GM23338 (cell line): ENCODE measurements at regions not wholly inside any gene's neighbourhood (a gene's known extent, or its start where the extent isn't known, plus 50 kb on each side); places are given as distances from the start of the nearest gene placed in this dataset.

ENCODE experiments used
- TF ChIP-seq, protein P1 (sequence below): IDR thresholded peaks from one replicate; pipeline ENCODE4 v1.6.1; 2018; ENCODE audit warnings: antibody characterized with exemption; ENCODE audit not compliant: unreplicated experiment
- TF ChIP-seq, protein P2 (sequence below), 2 experiments: fragments of 200-600 bp in 1 of 2; sonication (generic) in 1 of 2; conservative IDR thresholded peaks; 2 replicates each; pipeline versions ENCODE4 v1.5.1 to v1.6.1; 2016 to 2017; ENCODE audit warnings: antibody characterized with exemption in 2 of 2, low read depth in 2 of 2, mild to moderate bottlenecking in 2 of 2, moderate library complexity in 1 of 2

- TF ChIP-seq, protein P1, sequence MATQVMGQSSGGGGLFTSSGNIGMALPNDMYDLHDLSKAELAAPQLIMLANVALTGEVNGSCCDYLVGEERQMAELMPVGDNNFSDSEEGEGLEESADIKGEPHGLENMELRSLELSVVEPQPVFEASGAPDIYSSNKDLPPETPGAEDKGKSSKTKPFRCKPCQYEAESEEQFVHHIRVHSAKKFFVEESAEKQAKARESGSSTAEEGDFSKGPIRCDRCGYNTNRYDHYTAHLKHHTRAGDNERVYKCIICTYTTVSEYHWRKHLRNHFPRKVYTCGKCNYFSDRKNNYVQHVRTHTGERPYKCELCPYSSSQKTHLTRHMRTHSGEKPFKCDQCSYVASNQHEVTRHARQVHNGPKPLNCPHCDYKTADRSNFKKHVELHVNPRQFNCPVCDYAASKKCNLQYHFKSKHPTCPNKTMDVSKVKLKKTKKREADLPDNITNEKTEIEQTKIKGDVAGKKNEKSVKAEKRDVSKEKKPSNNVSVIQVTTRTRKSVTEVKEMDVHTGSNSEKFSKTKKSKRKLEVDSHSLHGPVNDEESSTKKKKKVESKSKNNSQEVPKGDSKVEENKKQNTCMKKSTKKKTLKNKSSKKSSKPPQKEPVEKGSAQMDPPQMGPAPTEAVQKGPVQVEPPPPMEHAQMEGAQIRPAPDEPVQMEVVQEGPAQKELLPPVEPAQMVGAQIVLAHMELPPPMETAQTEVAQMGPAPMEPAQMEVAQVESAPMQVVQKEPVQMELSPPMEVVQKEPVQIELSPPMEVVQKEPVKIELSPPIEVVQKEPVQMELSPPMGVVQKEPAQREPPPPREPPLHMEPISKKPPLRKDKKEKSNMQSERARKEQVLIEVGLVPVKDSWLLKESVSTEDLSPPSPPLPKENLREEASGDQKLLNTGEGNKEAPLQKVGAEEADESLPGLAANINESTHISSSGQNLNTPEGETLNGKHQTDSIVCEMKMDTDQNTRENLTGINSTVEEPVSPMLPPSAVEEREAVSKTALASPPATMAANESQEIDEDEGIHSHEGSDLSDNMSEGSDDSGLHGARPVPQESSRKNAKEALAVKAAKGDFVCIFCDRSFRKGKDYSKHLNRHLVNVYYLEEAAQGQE: no peak
- TF ChIP-seq, protein P2, sequence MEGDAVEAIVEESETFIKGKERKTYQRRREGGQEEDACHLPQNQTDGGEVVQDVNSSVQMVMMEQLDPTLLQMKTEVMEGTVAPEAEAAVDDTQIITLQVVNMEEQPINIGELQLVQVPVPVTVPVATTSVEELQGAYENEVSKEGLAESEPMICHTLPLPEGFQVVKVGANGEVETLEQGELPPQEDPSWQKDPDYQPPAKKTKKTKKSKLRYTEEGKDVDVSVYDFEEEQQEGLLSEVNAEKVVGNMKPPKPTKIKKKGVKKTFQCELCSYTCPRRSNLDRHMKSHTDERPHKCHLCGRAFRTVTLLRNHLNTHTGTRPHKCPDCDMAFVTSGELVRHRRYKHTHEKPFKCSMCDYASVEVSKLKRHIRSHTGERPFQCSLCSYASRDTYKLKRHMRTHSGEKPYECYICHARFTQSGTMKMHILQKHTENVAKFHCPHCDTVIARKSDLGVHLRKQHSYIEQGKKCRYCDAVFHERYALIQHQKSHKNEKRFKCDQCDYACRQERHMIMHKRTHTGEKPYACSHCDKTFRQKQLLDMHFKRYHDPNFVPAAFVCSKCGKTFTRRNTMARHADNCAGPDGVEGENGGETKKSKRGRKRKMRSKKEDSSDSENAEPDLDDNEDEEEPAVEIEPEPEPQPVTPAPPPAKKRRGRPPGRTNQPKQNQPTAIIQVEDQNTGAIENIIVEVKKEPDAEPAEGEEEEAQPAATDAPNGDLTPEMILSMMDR (conservative IDR thresholded peaks at IDR 0.05; ENCODE audit: low read depth in 2 of 2): no peak
Measured at GRCh38 chr2:23069156-23069555, 315.8 kb upstream of the KLHL29 start.
